ENCODE measurements at regions not wholly inside any gene's neighbourhood (a gene's known extent, or its start where the extent isn't known, plus 50 kb on each side); places are given as distances from the start of the nearest gene placed in this dataset.

GRCh38 chr20:50242548-50242862, 51.9 kb downstream of the CEBPB start:
- no peak for DNase-seq

- DNase-seq: no peak
Observed at GRCh38 chr20:50242863-50243609, 52.4 kb downstream of the CEBPB start.

GRCh38 chr20:50243610-50244351, 53.2 kb downstream of the CEBPB start:
- DNase-seq: no peak

GRCh38 chr20:50244352-50245149, 53.9 kb downstream of the CEBPB start:
- DNase-seq: no peak

- no peak for DNase-seq
Observed at GRCh38 chr20:50245498-50246366, 55.1 kb downstream of the CEBPB start.

- no peak for DNase-seq
Observed at GRCh38 chr20:50246367-50247195, 56.0 kb downstream of the CEBPB start.

GRCh38 chr20:50247196-50248094, 56.8 kb downstream of the CEBPB start:
- DNase-seq: no peak

GRCh38 chr20:50248104-50248641, 57.5 kb downstream of the CEBPB start:
- DNase-seq: no peak

GRCh38 chr20:50249447-50250388, 59.1 kb downstream of the CEBPB start:
- no peak for DNase-seq

GRCh38 chr20:50250679-50251382, 60.2 kb downstream of the CEBPB start:
- DNase-seq: no peak

- no peak for DNase-seq
Observed at GRCh38 chr20:50251383-50251748, 60.7 kb downstream of the CEBPB start.

GRCh38 chr20:50251992-50252511, 61.4 kb downstream of the CEBPB start:
- DNase-seq: no peak

GRCh38 chr20:50252701-50253100, 62.1 kb downstream of the CEBPB start:
- no peak for DNase-seq

GRCh38 chr20:50253101-50253500, 62.5 kb downstream of the CEBPB start:
- no peak for DNase-seq

- no peak for DNase-seq
Observed at GRCh38 chr20:50254466-50255079, 63.9 kb downstream of the CEBPB start.

- no peak for DNase-seq
Observed at GRCh38 chr20:50256577-50256976, 65.9 kb downstream of the CEBPB start.

- no peak for DNase-seq
Observed at GRCh38 chr20:50257860-50258259, 67.2 kb downstream of the CEBPB start.

Measured in activated naive CD4-positive, alpha-beta T cell (primary cell).